NCI-H2029 (cell line): ENCODE measurements at regions not wholly inside any gene's neighbourhood (a gene's known extent, or its start where the extent isn't known, plus 50 kb on each side); places are given as distances from the start of the nearest gene placed in this dataset.

Experiments
- DNase-seq: peaks from one replicate; lab custom pipeline; 2025; lab: John Stamatoyannopoulos, UW

GRCh38 chr1:98035602-98036002 is 114.8 kb upstream of the DPYD start:
- DNase-seq = no peak

GRCh38 chr1:98034505-98034904 is 113.7 kb upstream of the DPYD start:
- no peak for DNase-seq

DNA sequence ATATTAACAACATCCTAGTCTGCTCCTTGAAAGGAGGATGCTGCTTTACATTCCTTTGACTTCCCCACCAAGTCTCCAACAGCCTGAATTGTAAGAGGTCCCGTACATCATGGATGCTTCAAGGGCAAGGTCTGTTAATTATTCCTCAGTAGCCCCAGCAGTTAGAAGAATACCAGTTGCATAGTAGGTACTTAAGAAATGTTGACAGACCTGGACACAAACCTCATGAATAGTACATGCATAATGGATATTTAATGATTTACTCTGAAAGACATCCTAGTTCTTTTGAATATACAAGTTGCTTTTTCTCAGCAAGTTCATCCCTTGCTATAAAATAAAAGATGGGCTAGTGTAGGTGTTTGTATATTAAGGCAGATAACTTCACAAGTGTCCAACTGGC is 112.1 kb upstream of the DPYD start:
- no peak for DNase-seq

DNA sequence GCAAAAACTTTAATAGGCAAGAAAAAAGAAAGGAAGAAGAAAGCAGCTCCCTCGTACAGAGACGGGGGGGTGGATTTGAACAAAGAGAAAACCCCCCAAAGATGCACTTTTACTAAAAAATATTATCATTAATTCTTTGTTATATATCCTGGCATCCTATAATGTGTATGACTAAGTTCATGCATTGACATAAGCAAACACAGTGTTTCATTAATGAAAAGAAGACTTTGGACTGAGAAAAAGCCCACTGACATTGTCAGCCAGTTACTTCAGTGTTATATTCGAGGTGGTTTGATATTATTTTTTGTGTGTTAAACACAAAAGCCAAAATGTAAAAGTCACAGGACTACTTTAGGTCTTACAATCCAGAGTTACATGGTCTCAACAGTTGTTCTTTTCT is 110.1 kb upstream of the DPYD start:
- DNase-seq = no peak

DNA sequence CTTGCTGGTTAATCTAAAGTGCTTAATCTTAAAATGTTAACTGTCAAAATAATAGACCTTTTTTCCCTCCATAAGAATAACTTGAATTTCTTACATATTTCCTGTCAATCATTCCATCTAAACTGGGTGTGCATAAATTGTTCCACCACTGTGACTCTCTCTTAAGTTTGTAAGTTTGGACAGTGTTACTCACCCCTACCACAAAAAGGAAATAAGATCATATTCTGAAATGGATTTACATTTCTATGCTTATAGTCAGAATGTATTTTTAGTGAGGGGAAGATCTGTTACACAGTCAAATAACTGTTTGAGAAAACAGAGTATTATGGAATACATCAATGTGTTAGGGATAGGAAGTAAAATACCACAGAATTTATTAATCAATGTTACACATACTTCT is 109.6 kb upstream of the DPYD start:
- DNase-seq = no peak

GRCh38 chr1:98028800-98029199 is 108.0 kb upstream of the DPYD start:
- no peak for DNase-seq

DNA sequence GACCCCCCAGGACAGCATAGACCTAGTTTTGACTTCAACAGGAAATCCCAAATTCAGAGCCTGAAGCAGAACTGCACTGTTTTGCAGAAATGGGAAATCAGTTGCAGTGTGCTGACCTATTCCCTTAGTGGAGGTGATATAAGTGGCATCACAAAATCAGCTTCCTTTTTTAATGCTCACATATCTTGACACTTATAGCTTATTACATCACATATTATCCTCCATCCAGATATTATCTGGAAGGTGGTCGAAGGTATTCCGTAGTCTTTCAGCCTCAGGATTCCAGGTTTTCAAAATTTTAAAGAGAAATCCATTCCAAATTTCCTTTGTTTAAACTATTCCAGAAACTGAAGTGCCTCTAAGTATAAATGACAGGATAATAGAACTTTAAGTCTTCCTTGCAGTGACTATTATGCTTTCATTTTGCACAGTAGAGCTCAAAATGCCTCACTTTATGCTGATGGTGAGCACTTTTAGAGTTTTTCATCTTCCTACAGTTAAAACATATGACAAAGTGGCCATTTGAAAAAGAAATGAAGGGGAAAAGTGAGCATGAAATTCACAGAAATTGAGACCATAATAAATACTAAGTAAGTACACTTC is 106.4 kb upstream of the DPYD start:
- DNase-seq = no peak

- no peak for DNase-seq
Measured at GRCh38 chr1:98025858-98026257, 105.0 kb upstream of the DPYD start.

DNA sequence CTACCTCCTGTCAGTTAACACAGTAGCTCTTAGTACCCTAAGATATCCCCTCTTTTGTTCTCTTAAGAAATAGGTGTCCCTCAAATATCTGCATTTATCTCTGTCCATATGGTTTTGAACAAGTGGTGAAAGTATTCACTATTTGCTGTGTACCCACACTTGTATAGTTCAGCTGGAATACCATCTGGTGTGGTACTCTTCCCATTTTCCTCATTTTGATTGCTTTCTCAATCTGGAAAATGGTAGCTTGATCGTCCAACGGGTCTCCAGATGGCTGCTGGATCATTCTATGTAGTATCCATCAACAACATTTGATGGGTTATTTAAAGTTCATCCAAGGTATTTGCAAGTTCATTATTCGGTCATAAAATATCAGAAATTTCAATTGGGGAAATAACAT is 100.3 kb upstream of the DPYD start:
- DNase-seq = no peak

DNA sequence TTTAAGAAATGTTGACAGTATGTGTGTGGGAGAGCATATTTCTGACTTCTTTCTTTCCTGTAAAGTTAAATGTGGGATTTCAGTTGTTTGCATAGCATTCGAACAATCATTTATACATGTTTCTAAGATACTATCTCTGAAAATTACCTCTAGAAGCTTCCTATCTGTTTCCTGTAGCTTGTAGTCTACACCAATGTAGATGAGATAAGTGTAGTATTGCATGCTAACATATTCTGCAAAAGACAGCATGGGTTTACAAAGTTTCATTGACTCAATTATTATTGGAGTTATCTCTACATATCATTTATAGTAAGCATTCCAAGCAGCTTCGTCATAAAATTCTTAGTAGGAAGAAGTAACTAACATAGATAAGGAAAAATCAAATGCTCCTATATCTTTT is 98.9 kb upstream of the DPYD start:
- no peak for DNase-seq

- no peak for DNase-seq
Measured at GRCh38 chr1:98018074-98018473, 97.2 kb upstream of the DPYD start.

DNA sequence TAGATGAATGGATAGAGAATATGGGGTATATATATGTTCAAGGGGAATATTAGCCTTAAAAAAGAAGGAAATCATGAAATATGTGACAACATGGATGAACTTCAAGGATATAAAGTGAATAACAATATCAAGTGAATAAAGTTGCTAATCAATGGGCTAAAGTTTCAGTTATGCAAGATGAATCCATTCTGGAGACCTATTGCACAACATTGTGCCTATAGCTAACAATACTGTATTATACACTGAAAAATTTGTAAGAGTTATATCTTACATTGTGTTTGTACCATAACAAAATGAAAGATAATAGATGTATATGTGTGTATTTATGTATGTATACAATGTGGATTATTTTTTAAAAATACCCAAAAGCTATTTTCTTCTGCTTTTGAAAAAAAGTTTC is 96.3 kb upstream of the DPYD start:
- no peak for DNase-seq

DNA sequence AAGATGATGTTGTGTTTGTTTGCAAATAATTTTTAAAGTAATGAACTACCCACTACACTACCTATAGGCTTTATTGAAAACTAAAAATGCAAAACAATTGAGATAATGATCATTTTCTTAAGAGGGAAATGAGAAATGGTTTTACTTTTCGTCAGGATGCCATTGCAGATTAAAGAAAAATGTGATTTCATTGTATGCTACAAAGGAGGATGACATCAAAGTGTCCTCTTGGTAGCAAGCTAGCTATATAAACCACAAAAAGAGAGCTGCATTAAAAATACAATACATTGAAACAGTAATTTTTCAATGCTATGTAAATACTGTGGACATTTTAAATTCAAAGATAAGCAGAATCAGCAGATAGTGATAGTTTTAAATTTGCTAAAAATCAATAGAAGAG is 87.5 kb upstream of the DPYD start:
- no peak for DNase-seq

- DNase-seq = no peak
Measured at GRCh38 chr1:98005326-98006010, 84.6 kb upstream of the DPYD start.

- no peak for DNase-seq
Measured at GRCh38 chr1:98003442-98003841, 82.6 kb upstream of the DPYD start.

DNA sequence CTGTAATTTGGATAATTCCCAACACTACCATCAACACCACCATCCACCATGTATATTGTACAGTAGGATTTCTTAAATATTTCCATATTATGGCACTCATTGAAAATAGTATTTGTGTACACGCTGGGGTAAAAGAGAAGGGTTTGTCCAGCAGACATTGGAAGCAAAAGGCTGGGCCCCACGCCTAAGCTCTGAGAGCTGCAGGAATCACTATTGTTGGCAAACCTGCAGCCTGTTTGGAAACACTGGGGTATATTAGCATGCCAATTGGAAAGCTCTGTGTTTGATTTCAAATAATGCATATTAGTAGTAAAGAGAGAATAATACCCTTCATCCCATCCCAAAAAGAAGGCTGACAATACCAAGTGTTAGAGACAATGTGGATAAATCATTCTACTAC is 81.5 kb upstream of the DPYD start:
- DNase-seq = no peak

DNA sequence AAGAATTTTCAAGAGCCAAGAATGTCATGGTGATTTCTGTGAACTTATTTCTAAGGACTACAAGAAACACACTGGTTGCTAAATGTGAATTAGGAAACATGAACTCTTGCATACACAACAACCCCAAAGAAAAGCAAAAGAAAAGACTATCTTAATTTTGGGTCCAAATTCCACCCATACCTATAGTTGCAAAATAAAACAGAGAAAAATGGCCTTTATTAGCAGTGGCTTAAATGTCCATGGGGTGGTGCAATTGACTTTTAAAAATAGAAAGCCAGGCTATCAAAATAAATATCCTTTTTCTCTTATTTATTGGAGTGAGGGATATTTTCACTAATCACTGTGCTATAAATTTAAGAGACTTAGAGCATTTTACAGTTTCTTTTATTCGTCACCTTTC is 80.9 kb upstream of the DPYD start:
- DNase-seq = no peak

DNA sequence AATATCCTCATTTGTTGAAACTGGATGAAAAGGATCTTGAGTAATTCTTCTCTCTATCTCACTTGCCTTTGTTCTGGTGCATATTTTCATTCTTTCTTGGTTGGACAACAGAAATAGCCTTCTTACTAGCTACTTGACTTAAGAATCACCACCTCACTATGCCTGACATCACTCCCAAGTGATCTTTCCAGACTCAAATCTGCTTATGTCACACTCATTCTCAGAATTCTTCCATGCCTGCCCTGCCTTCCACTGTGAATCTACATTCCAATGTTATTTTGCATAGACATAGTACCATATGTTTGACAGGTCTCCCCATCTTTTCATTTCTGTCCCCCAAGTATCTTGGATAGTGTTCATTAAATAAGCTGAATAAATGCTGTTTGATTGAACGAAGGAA is 78.5 kb upstream of the DPYD start:
- DNase-seq = no peak

DNA sequence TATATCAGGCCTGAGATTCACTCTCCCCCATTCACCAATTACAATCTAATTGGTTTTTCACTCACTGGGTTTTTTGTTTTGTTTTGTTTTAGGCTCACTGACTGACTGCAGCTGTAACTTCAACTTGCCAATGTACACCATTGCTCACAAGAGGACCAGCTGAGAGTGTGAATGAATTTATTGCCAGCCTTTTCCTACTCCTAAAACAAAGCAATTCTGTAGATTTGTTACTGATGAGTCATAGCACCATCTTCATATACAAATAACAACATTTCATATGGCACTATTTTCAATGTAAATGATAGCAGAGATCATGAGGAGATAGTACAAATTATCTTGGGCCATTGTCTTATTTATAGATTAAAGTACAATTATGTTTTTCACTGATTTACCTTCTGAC is 76.0 kb upstream of the DPYD start:
- DNase-seq = no peak

DNA sequence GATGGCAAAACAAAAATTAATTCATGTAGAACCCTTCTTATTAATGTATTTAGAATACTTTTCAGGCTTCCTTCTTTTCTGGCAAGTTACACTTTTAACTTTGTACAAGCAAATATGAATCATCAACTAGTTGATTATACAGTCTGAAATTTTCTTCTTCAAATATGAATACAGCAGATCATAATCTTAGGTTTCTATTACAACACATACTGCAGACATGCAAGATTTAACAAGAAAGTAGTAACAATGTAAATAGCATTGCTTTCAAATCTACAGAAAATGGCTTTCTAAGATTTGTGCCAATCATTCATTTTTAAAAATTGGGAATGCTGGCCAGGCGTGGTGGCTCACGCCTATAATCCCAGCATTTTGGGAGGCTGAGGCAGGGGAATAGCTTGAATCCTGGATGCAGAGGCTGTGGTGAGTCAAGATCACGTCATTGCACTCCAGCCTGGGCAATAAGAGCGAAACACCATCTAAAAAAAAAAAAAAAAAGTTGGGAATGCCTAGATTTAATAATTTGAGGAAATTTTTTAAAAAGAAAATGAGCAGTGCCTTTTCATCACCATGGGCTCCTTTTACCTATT is 68.4 kb upstream of the DPYD start:
- no peak for DNase-seq

DNA sequence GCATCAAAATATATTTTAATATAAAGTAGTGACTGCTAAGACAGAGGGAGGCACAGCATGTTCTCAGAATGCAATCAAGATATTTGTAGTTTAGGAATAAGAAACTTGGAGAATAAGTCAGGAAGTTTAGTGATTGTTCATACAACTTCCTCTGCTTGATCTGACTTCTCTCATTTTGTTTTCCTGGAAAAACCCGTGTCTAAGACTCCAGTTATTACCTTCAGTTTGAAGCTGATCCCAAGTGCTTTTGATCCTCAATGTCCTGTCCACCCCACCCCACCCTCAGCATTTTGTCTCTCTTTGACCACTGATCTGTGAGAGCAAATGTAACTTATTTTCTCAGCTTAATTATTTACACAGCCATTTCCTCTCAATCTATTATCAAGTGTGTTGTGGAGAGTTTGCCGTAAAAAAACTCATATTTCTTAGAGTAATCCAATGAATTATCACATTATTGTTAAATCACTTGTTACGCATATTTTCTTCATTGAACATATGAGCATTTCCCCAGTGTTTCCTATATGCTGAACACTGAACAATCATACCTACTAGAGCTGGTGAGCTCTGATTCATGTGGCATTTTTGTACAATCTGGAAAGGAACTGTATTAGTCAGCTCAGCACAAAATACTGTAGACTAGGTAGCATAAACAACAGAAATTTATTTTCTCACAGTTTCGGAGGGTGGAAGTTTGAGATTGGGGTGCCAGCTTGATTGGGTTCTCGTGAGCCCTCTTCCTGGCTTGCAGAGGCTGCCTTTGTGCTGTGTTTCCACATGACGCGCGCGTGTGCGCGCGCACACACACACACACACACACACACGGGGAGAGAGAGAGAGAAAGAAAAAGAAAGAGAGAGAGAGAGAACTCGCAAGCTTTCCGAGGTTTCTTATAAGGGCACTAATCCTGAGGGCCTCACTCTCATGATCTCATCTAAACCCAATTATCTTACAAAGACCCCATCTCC is 65.5 kb upstream of the DPYD start:
- no peak for DNase-seq

GRCh38 chr1:97983126-97983525 is 62.3 kb upstream of the DPYD start:
- DNase-seq = no peak

DNA sequence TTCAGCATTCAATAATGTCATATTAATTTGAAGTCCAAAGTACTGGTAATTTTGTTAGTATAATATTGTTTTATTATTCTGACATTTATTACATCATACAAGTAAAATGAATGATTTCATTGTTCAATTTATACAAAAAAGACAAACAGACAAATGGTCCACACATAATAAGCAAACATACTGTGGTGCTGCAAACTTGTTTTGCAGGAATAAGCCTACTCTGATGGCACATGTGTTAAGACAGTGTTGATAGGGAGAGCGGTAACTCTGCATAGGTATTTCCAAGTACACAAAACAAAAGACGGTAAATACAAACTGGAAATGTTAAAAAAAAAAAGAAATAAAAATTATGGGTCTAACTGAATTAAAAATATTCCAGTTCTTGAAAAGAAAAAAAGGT is 59.7 kb upstream of the DPYD start:
- DNase-seq = no peak
